IMR-90 (cell line): ENCODE measurements at regions not wholly inside any gene's neighbourhood (a gene's known extent, or its start where the extent isn't known, plus 50 kb on each side); places are given as distances from the start of the nearest gene placed in this dataset.

Experiments used
- CEBPB ChIP-seq: IDR thresholded peaks from 2 replicates; pipeline ENCODE4 v1.6.1; 2012; ENCODE audit warnings: low read depth, low read length, improper control_type of control experiment
- FOS ChIP-seq: fragments of 150-350 bp; IDR thresholded peaks from 2 replicates; pipeline ENCODE4 v1.6.1; 2016; ENCODE audit warnings: low read depth, low read length
- MAFK ChIP-seq: IDR thresholded peaks from 2 replicates; pipeline ENCODE4 v1.6.1; 2012; ENCODE audit warnings: low read depth, low read length, improper control_type of control experiment
- NFE2L2 ChIP-seq: fragments of 150-350 bp; IDR thresholded peaks from 2 replicates; pipeline ENCODE4 v1.6.1; 2016; ENCODE audit warnings: low read depth, mild to moderate bottlenecking, low read length
- POLR2A ChIP-seq: IDR thresholded peaks from 2 replicates; pipeline ENCODE4 v1.6.1; 2012; ENCODE audit warnings: mild to moderate bottlenecking, low read depth, low read length
- RAD21 ChIP-seq: IDR thresholded peaks from 2 replicates; pipeline ENCODE4 v1.6.1; 2012; ENCODE audit warnings: low read length, improper control_type of control experiment
- TF ChIP-seq, protein P1 (sequence below): conservative IDR thresholded peaks from 2 replicates; pipeline ENCODE4 v1.5.1; 2012; ENCODE audit warnings: mild to moderate bottlenecking, low read depth, low read length, improper control_type of control experiment

DNA sequence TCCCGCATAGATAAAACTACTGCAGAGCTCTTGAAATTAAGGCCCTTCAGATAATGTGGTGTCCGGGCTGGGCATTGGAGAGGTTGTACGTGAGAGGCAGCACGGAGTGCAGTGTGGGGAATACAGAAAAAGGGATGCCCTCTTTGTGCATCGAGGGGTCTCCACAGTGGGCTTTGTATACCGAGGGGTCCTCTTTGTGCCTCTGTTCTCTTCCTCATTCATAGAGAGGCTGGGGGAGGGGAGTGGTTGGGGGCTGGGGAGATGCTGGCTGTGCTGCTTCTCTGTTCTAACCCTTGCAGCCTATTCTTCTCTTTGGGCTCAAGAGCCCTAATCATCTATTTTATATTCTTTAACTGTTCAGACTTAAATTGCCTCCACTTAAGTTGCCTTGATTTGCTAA, 74.3 kb upstream of the NDN start:
- TF ChIP-seq NFE2L2: no peak
- TF ChIP-seq MAFK: no peak
- TF ChIP-seq, protein P1, sequence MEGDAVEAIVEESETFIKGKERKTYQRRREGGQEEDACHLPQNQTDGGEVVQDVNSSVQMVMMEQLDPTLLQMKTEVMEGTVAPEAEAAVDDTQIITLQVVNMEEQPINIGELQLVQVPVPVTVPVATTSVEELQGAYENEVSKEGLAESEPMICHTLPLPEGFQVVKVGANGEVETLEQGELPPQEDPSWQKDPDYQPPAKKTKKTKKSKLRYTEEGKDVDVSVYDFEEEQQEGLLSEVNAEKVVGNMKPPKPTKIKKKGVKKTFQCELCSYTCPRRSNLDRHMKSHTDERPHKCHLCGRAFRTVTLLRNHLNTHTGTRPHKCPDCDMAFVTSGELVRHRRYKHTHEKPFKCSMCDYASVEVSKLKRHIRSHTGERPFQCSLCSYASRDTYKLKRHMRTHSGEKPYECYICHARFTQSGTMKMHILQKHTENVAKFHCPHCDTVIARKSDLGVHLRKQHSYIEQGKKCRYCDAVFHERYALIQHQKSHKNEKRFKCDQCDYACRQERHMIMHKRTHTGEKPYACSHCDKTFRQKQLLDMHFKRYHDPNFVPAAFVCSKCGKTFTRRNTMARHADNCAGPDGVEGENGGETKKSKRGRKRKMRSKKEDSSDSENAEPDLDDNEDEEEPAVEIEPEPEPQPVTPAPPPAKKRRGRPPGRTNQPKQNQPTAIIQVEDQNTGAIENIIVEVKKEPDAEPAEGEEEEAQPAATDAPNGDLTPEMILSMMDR: no peak
- no peak for TF ChIP-seq RAD21
- no peak for TF ChIP-seq POLR2A
- no peak for TF ChIP-seq CEBPB
- no peak for TF ChIP-seq FOS
